Caco-2 (cell line): ENCODE measurements at regions not wholly inside any gene's neighbourhood (a gene's known extent, or its start where the extent isn't known, plus 50 kb on each side); places are given as distances from the start of the nearest gene placed in this dataset.

ENCODE experiments used
- BruUV-seq: library from RNA; stranded (reverse); fragments of 400-500 nt; replicated peaks from 2 replicates; lab custom pipeline; 2021; lab: Mats Ljungman, UMichigan
- CTCF ChIA-PET: fragments of 300-600 bp; sonication (Branson Sonifier 250); formaldehyde crosslinking; loops from one replicate; lab custom pipeline; 2022; ENCODE audit warnings: antibody characterized with exemption; lab: Charles Lee
- POLR2A ChIA-PET: fragments of 300-600 bp; sonication (Branson Sonifier 250); formaldehyde crosslinking; loops from one replicate; lab custom pipeline; 2022; ENCODE audit warnings: antibody characterized with exemption; lab: Charles Lee
- DNase-seq, 2 experiments: peaks; one replicate each; pipeline versions ENCODE4 v3.0.0 to v3.0.0-alpha.2; 2020 to 2022
- H3K27me3 ChIP-seq: replicated peaks from 2 replicates; pipeline ENCODE4 v1.6.0; 2011; ENCODE audit warnings: low read length; ENCODE audit not compliant: control insufficient read depth, insufficient read depth
- H3K36me3 ChIP-seq: 2 replicates; pipeline ENCODE4 v1.5.1; 2011; ENCODE audit warnings: low read length; ENCODE audit not compliant: control insufficient read depth, insufficient read depth
- H3K4me1 ChIP-seq: fragments of 250-450 bp; sonication (Bioruptor Pico); 2 replicates; pipeline ENCODE4 v1.5.1; 2020; ENCODE audit warnings: mild to moderate bottlenecking
- H3K4me3 ChIP-seq: 2 replicates; pipeline ENCODE4 v1.5.1; 2011; ENCODE audit warnings: low read depth, mild to moderate bottlenecking, control low read depth, low read length
- H3K9me3 ChIP-seq: fragments of 250-450 bp; sonication (Bioruptor Pico); 2 replicates; pipeline ENCODE4 v1.5.1; 2020; ENCODE audit warnings: mild to moderate bottlenecking, moderate library complexity
- H3K27ac Mint-ChIP-seq: one replicate; pipeline ENCODE4 v1.8.0; 2022; ENCODE audit warnings: mixed read lengths; ENCODE audit not compliant: unreplicated experiment
- H3K27me3 Mint-ChIP-seq: one replicate; pipeline ENCODE4 v1.8.0; 2022; ENCODE audit warnings: mixed read lengths; ENCODE audit not compliant: insufficient read depth, unreplicated experiment
- H3K36me3 Mint-ChIP-seq: one replicate; pipeline ENCODE4 v1.8.0; 2022; ENCODE audit warnings: mild to moderate bottlenecking, mixed read lengths; ENCODE audit not compliant: insufficient read depth, unreplicated experiment
- H3K4me1 Mint-ChIP-seq: one replicate; pipeline ENCODE4 v1.8.0; 2022; ENCODE audit warnings: low read depth, mixed read lengths; ENCODE audit not compliant: unreplicated experiment
- H3K4me3 Mint-ChIP-seq: one replicate; pipeline ENCODE4 v1.8.0; 2022; ENCODE audit warnings: mild to moderate bottlenecking, moderate library complexity, mixed read lengths; ENCODE audit not compliant: unreplicated experiment
- H3K9me3 Mint-ChIP-seq: one replicate; pipeline ENCODE4 v1.8.0; 2022; ENCODE audit warnings: mixed read lengths; ENCODE audit not compliant: unreplicated experiment
- CTCF ChIP-seq, 2 experiments: fragments of 200-600 bp in 1 of 2; IDR thresholded peaks; 1 replicate in 1 of 2; 2 replicates in 1 of 2; pipeline versions ENCODE4 v1.5.1 to v1.8.0; 2011 to 2022; ENCODE audit warnings: antibody characterized with exemption in 1 of 2, control low read depth in 1 of 2, inconsistent platforms in 1 of 2, low read depth in 1 of 2, low read length in 1 of 2, mild to moderate bottlenecking in 1 of 2, moderate library complexity in 1 of 2; ENCODE audit not compliant: insufficient read depth in 1 of 2, severe bottlenecking in 1 of 2, unreplicated experiment in 1 of 2
- intact Hi-C: fragments of 100-400 bp; cut with micrococcal nuclease; formaldehyde crosslinking; loops from one replicate; pipeline ENCODE4 v1.10.0; 2022; ENCODE audit not compliant: unreplicated experiment

GRCh38 chr1:101698681-101699080 lies 298.0 kb downstream of the OLFM3 start:
- no peak overlapping the region for H3K4me3 ChIP-seq
- intact Hi-C loops = no loop called here
- H3K36me3 Mint-ChIP-seq = no peaks in the 10 kb centered on the region
- no peaks in the 10 kb centered on the region for H3K4me1 Mint-ChIP-seq
- H3K9me3 ChIP-seq = no peaks in the 10 kb centered on the region
- no peaks in the 10 kb centered on the region for H3K27me3 ChIP-seq
- no peak for TF ChIP-seq CTCF (IDR thresholded peaks at IDR 0.05; ENCODE audit: insufficient read depth in 1 of 2, low read depth in 1 of 2, low read length in 1 of 2, severe bottlenecking in 1 of 2, unreplicated experiment in 1 of 2)
- no TSS peak for BruUV-seq
- H3K27ac Mint-ChIP-seq = no peak overlapping the region
- no peak overlapping the region for H3K4me3 Mint-ChIP-seq
- no peak for DNase-seq
- no peaks in the 10 kb centered on the region for H3K36me3 ChIP-seq
- POLR2A ChIA-PET = no interaction called here
- H3K4me1 ChIP-seq = no peaks in the 10 kb centered on the region
- CTCF ChIA-PET = no interaction called here
- H3K27me3 Mint-ChIP-seq = peaks cover 2% of the 10 kb centered on the region
- H3K9me3 Mint-ChIP-seq = no peaks in the 10 kb centered on the region

GRCh38 chr1:101704895-101705294 lies 291.8 kb downstream of the OLFM3 start:
- Mint-ChIP-seq H3K27ac (no peak overlapping the region), H3K4me1 (no peaks in the 10 kb centered on the region), H3K9me3 (no peaks in the 10 kb centered on the region), H3K36me3 (no peaks in the 10 kb centered on the region), H3K27me3 (peaks cover 2% of the 10 kb centered on the region), H3K4me3 (no peak overlapping the region)
- H3K4me1 ChIP-seq = no peaks in the 10 kb centered on the region
- no peak for TF ChIP-seq CTCF (IDR thresholded peaks at IDR 0.05; ENCODE audit: insufficient read depth in 1 of 2, low read depth in 1 of 2, low read length in 1 of 2, severe bottlenecking in 1 of 2, unreplicated experiment in 1 of 2)
- H3K9me3 ChIP-seq = no peaks in the 10 kb centered on the region
- intact Hi-C loops = no loop called here
- no peaks in the 10 kb centered on the region for H3K36me3 ChIP-seq
- no peak overlapping the region for H3K4me3 ChIP-seq
- CTCF ChIA-PET = no interaction called here
- no TSS peak for BruUV-seq
- POLR2A ChIA-PET = no interaction called here
- DNase-seq = no peak
- no peaks in the 10 kb centered on the region for H3K27me3 ChIP-seq

GRCh38 chr1:101706366-101706765 lies 290.4 kb downstream of the OLFM3 start:
- no peaks in the 10 kb centered on the region for H3K4me1 ChIP-seq
- DNase-seq = no peak
- no peak for TF ChIP-seq CTCF (IDR thresholded peaks at IDR 0.05; ENCODE audit: insufficient read depth in 1 of 2, low read depth in 1 of 2, low read length in 1 of 2, severe bottlenecking in 1 of 2, unreplicated experiment in 1 of 2)
- H3K27ac Mint-ChIP-seq = no peak overlapping the region
- CTCF ChIA-PET = no interaction called here
- H3K4me3 Mint-ChIP-seq = no peak overlapping the region
- no peaks in the 10 kb centered on the region for H3K9me3 ChIP-seq
- no peaks in the 10 kb centered on the region for H3K27me3 ChIP-seq
- no peaks in the 10 kb centered on the region for H3K9me3 Mint-ChIP-seq
- BruUV-seq = no TSS peak
- POLR2A ChIA-PET = no interaction called here
- intact Hi-C loops = no loop called here
- H3K27me3 Mint-ChIP-seq = peaks cover 2% of the 10 kb centered on the region
- H3K36me3 Mint-ChIP-seq = no peaks in the 10 kb centered on the region
- H3K4me1 Mint-ChIP-seq = no peaks in the 10 kb centered on the region
- H3K36me3 ChIP-seq = no peaks in the 10 kb centered on the region
- no peak overlapping the region for H3K4me3 ChIP-seq
